Stimulated activated CD4-positive, alpha-beta T cell treated with anti-CD3 and anti-CD28 coated beads, Interleukin-1b, Interleukin-23, amount 100 ng/mL, for 24 hours (primary cell): ENCODE measurements at regions not wholly inside any gene's neighbourhood (a gene's known extent, or its start where the extent isn't known, plus 50 kb on each side); places are given as distances from the start of the nearest gene placed in this dataset.
"Not testable (repeated sequence)": the region's sequence is repeated elsewhere in the genome, so short reads cannot be mapped to it uniquely, and the experiment has no call there.

Source experiments
- DNase-seq, 4 experiments: peaks; one replicate each; pipeline ENCODE4 v3.0.0-alpha.2; 2020; ENCODE audit warnings: low read depth in 4 of 4, low spot score in 1 of 4

DNA sequence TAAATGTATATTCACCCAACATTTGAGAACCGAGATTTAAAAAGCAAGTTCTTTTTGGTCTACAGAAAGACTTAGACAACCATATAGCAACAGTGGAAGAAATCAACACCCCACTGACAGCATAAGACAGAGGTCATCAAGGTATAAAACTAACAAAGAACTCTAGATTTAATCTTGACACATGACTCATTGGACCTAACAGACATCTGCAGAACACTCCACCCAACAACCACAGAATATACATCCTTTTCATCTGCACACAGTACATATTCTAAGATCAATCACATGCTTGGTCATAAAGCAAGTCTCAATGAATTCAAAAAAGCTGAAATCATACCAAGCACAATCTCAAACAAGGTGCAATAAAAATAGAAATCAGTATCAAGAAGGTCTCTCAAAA is 65.8 kb downstream of the SPIN4 start:
- no peak for DNase-seq

DNA sequence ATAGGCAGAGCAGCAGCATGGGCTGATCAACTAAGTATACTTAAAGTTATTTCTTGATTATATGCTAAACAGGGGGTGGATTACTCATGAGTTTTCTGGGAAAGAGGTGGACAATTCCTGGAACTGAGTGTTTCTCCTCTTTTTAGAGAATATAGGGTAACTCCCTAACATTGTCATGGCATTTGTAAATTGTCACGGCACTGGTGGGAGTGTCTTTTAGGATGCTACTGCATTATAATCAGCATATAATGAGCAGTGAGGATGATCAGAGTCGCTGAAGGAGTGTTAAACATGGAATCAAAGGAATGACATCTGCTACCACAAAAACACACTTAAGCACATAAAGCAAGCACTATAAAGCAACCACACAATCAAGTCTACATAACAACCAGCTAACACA is 66.5 kb downstream of the SPIN4 start:
- DNase-seq: no peak

DNA sequence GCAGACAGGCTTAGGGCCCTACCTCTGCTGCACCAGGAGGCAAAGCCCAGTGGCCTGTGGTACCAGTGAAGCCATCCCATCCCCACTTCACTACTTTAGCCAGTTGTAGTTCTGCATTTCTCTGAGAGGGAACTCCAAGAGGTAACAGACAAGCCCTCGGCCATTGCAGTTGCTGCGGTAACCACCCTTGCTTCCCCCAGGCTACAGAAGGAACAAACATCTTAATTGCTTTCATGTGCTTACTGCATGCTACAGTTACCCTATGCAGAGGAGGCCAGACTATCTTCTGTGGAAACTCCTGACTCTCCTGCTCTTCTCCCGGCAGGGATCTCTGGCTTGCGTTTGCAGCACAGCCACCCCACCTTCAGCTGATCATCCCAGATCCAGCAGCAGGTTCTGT is 67.8 kb downstream of the SPIN4 start:
- no peak for DNase-seq

DNA sequence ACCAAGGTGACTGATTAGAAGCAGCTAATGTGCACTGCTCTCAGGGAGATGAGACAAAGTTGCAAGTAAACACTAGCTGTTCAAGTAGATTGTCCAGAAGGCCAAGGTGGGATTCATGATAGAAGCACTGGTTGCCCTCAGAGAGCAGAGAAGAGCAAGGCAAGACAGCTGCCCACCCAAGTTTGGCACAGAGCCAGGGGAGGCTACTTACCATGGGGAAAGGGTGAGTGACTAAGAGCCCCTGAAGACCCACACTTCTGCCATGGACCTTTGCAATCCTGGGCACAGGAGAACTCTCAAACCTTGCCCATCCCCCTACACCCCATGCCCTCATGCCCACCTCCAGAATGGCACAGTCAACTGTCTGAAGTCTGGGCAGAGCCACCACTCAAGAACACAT is 68.3 kb downstream of the SPIN4 start:
- DNase-seq: no peak

DNA sequence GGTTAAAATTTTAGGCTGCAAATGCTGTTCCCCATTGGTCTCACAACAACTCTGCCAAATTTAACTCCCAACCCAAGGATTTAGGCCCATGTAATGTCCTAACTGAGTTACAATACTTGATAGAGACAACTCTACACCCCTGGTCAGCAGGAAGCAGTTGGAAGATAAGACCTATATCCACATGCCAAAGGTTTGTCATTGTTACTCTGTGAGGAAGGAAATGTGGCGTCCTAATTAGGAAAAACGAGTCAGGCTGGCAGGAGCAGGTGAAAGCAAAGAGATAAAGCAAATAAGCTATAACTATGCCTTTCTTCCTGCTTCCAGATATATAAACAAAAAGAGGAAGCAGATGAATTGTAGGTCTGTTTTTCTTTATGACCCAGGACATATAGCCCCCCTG is 69.1 kb downstream of the SPIN4 start:
- no peak for DNase-seq

DNA sequence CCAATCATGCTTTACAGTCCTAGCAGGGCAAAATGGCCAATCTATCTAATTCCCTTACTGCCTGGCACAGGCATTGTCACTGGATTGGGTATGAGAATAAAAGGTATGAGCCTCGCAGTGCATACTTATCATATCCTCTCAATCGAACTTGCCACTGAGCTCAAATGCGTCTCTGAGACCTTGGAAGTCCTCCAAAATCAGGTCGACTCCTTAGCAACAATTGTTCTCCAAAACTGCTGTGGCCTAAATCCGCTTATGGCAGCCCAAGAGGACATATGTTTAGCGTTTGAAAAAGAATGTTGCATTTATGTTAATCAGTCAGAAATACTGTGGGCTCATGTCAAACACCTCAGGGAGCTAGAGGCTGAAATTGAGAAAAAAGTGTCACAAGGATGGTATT is 69.7 kb downstream of the SPIN4 start:
- no peak for DNase-seq

DNA sequence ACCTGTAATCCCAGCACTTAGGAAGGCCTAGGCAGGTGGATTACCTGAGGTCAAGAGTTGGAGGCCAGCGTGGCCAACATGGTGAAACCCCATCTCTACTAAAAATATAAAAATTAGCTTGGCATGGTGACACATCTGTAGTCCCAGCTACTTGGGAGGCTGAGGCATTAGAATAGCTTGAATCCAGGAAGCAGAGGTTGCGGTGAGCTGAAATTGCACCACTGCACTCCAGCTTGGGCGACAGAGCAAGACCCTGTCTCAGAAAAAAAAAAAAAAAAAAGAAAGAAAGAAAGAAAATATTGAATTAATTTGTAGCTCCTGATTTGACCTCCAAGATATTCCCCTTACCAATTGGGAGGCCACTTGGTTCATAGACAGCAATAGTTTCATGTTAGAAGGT is 73.7 kb downstream of the SPIN4 start:
- DNase-seq: not testable (repeated sequence)

DNA sequence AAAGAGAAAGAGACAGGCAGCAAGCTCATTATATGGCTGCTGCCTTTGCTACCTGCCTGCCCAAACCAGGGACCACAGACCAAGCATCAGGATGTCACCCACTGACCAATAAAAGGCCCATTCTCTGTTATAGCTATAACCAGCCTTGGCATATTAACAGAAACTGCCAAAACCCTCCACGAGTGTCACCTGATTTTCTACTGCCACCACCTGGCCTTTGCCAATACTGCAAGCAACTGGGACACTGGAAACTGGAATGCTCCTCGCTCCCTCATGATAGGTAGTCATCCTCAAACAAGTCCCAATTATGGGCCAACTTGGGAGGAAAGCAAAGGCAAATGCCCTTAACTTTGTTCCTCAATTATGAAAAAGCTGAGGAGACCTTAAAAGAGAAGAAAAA is 76.0 kb downstream of the SPIN4 start:
- DNase-seq: peak in 1 of 4 experiments; percentile 7

DNA sequence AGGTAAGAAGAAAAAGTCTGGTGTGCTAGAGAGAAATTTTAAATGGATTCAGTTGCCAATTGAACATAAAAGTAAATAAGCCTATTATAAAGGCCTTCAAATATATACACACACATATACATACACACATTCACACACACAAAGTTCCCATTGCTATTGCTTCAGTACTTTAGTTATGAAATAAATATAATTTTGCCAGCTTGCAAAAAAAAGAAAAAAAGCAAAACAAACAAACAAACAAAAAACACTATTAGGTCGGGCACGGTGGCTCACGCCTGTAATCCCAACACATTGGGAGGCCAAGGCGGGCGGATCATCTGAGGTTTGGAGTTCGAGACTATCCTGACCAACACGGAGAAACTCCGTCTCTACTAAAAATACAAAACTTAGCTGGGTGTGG is 80.3 kb downstream of the SPIN4 start:
- no peak for DNase-seq

DNA sequence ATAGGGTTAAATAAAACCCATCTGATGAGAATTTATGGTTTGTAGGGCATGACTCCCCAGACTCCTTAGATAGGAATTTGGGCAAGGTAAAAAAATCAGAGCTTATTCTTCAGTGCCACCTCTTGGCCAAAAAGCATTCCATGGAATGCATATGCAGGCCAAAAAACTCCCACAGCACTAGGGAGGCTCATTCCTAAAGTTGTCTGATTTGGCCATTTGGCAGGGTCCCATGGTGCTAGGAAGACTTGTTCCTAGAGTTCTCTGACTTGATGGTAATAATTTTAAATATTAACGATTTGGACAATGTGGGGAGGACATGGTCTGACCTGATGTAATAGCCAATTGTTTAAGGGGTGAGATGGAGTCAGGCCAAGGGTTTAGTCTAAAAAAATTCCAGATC is 93.0 kb downstream of the SPIN4 start:
- DNase-seq: no peak

DNA sequence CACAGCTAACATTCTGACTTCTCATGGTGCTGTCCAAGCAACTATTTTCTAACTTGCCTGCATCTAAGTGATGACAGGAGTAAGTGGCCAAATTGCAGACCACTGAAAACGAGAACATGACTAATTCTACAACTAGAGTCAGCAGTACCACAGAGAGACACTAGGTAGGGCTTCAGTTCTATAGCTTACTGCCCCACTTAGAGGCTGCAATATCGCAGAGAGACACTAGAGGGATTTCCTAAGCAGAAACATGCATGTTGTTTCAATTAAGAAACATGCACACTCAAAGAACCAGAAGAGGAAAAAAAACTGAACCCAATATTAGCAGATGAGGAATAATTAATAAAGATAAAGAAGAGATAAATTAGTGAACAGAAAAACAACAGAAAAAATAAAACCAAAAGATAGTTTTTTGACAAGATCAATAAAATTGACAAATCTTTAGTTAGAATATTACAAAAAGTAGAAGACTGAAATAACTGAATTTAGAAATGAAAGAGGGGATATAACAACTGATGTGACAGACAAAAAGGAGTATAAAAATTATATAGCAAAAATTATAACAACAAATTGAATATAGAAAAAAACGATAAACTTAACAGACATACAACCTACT is 100.8 kb downstream of the SPIN4 start:
- peak in 1 of 4 experiments; percentile 4 for DNase-seq

DNA sequence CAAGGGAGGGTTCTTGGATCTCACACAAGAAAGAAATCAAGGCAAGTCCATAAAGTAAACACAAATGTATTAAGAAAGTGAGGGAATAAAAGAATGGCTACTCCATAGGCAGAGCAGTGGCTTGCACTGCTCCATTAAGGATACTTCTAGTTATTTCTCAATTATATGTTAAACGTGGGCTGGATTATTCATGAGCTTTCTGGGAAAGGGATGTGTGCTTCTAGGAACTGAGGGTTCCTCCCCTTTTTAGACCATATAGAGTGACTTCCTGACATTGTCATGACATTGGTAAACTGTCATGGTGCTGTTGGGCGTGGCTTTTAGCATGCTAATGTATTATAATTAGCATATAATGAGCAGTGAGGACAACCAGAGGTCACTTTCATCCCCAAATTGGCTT is 108.4 kb downstream of the SPIN4 start:
- not testable (repeated sequence) for DNase-seq

DNA sequence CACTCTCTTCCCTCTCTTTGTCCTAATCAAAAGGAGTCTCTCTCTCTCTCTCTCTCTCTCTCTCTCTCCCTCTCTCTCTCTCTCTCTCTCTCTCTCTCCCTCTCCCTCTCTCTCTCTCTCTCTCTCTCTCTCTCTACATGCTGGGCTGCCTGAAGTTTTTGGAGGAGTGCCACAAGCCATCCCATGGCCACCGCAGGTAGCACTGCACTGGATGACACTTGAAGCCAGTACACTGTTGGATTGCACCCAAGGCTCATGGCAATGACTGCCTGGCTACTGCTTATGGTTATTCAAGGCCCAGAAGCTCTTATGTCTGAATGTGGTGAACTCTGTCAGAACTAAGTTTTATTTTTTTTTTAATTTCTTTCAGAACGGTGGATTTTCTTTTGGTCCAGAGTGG is 115.2 kb downstream of the SPIN4 start:
- DNase-seq: not testable (repeated sequence)

DNA sequence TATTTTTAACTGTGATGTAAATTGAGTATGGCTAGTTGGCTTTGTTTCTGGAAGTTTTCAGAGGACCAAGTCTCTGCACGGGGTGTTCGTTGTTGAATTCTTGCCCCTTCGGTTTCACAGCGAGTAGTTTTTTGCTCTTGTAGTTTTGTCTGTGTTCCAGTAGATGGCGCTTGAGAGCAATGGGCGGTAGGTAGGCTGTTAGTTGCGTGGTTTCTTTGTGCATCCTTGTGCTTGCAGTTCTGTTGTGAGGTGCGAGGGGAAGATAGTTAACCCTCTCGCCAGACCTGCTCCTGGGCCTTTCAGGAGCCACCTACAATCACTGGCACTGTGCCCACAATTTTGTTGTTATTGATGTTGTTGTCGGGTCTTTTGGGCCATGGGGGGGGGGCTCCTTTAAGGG is 118.1 kb downstream of the SPIN4 start:
- not testable (repeated sequence) for DNase-seq

DNA sequence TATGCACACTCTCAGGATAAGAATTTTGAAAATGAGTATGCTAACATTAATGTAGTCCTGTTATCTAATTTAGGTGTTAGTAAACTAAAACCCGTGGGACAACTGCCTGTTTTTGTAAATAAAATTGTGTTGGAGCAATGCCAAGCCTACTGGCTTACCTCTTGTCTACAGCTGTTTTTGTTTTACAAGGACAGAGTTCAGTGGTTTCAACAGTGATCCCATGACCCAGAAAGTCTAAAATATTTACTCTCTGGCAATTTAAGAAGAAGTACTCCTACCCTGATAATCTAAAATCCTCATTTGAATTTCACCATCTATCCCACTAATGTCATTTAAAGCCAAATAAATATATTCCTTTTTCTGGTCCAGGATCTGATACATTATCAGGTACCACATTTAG is 132.9 kb downstream of the SPIN4 start:
- DNase-seq: not testable (repeated sequence)

DNA sequence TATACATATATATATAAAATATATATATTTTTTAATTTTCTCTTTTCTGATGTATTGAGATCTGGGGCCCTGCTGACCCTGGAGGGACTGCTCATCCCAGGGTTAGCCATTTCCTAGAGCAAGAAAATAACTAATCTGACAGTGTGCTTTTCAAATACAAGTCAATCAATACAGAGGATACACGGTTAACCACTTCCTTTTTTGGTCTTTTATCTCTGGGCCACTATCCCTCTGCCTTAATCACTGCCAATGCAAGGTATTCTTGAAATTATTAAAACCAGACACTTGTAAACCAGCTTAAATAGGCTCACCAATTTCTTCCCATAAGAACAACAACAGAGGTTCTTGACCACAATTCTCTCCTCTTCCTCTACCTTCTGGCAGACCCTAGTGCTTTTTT is 133.6 kb downstream of the SPIN4 start:
- not testable (repeated sequence) for DNase-seq

DNA sequence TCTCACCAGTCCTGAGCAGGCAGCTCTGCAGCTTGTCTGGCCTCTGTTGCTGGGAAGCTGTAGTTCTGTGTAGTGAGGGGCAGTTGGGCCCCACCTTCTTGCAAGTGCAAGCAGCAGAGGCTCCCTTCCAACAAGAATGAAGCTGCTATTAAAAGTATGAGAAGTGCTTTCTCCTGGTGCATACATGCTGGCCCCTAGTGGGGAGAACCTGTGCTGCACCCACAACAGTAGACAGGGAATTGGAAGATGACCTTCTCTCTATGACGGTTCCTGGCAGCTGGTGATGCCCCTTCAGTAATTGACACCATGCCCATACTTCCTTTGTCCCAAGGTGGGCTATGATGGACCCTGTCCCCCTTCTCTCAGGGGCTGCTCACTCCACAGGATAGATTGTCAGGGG is 141.5 kb downstream of the SPIN4 start:
- DNase-seq: not testable (repeated sequence)

DNA sequence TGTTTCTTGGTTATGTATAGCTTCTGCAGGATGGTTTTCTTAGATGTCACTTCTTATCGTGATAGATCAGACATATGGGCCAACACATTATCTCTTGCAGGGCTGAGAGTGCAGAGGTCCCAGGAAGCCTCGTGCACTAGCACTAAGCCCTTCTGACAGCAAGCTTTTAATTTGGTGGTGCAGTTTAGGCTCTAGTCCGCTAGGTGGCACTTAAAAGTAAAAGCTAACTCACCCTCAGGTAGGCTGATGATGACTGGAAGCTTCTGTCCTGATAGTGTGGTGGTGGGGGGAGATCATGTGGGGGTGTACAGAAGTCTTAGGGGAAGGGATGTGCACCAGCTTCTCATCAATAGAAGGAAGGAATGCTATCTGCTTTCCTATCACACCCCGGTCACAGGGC is 142.0 kb downstream of the SPIN4 start:
- DNase-seq: not testable (repeated sequence)

DNA sequence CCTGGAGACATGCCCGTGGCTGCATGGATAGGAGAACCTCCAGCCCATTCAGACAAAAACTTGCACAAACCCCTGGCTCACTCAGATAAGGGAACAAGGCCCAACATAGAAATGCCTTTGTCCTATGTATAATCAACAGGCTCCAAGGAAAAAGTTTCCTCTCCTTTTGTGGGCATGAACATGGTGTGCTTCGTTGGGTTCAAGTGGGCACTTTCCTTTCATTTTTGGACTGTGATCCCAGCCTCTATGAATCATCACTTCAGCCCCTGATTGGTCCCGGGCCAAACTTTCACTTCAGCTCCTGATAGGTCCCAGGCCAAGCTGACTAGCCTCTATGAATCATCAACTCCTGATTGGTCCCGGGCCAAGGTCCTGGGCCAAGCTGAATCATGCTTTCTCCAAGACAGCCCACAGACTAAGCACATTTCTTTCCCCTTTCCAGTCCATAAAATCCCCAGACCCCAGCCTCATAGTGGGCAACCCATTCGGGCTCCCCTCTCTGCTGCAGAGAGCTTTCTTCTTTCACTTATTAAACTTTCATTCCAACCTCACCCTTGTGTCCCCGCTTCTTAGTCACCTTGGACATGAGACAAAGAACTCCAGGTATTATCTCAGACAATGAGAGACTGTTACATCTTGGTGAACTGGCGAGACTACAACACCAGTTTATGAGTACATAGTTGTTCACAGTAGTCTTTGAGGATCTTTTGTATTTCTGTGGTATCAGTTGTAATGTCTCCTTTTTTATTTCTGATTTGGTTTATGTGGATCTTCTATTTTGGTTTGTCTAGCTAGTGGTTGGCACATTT is 146.7 kb downstream of the SPIN4 start:
- not testable (repeated sequence) for DNase-seq

DNA sequence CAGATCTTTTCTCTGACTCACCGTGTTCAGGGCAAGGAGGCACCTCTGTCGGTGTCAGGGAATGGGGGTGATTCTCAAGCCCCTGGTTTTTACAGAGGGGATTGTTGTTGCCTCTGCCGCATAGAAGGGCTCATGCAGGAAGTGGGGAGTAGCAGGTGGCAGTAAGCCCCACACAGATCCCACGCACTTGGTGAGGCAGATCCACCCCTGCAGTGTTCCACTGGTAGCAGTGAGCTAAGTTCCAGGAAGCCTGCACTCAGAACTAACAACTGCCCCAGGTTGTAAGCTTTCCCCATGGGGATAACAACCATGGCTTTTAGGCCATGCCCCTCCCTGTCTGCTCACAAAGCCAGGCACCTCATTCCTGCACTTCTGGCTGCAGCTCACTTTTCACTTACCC is 149.1 kb downstream of the SPIN4 start:
- not testable (repeated sequence) for DNase-seq

DNA sequence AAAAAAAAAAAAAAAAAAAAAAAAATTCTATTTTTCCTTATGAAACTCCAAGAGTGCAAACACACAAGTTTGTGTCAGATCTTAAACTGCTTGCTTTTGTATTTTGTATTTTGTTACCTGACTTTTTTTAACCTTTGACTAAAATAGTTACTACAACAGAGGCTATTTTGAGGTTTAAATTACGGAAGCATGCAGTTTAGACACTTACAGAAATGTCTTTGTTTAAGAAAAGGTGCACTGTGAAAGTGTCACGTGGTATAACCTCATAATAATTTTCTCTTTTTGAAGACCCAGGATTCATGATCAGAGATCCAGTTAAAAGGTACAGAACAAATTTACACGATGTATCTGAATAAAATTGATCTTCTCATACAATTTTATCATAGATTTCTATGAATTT is 152.4 kb downstream of the SPIN4 start:
- not testable (repeated sequence) for DNase-seq

DNA sequence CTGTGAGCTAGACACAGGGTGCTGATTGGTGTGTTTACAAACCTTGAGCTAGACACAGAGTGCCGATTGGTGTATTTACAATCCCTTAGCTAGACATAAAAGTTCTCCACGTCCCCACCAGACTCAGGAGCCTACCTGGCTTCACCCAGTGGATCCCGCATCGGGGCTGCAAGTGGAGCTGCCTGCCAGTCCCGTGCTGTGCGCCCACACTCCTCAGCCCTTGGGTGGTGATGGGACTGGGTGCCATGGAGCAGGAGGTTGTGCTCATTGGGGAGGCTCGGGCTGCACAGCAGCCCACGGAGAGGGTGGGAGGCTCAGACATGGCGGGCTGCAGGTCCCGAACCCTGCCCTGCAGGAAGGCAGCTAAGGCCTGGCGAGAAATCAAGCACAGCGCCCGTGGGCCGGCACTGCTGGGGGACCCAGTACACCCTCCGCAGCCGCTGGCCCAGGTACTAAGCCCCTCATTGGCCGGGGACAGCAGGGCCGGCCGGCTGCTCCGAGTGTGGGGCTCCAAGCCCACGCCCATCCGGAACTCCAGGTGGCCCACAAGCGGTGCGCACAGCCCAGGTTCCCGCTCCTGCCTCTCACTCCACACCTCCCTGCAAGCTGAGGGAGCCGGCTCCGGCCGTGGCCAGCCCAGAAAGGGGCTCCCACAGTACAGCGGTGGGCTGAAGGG is 158.6 kb downstream of the SPIN4 start:
- not testable (repeated sequence) for DNase-seq
